T-helper 1 cell treated with Interleukin-12 subunit alpha and Interleukin-12 subunit beta and Interleukin-4 antibody, amounts not matched to agents 30 μg/mL and 1 μg/mL, for 36 hours (primary cell): ENCODE measurements at regions not wholly inside any gene's neighbourhood (a gene's known extent, or its start where the extent isn't known, plus 50 kb on each side); places are given as distances from the start of the nearest gene placed in this dataset.

Experiments
- H3K27ac Mint-ChIP-seq: one replicate; pipeline ENCODE4 v1.8.0; 2021; ENCODE audit warnings: mild to moderate bottlenecking, mixed read lengths
- H3K27me3 Mint-ChIP-seq: one replicate; pipeline ENCODE4 v1.8.0; 2021; ENCODE audit warnings: low read depth, mixed read lengths
- H3K36me3 Mint-ChIP-seq: one replicate; pipeline ENCODE4 v1.8.0; 2021; ENCODE audit warnings: low read depth, mixed read lengths
- H3K4me1 Mint-ChIP-seq: one replicate; pipeline ENCODE4 v1.8.0; 2021; ENCODE audit warnings: low read depth, mixed read lengths
- H3K4me3 Mint-ChIP-seq: one replicate; pipeline ENCODE4 v1.8.0; 2021; ENCODE audit warnings: mild to moderate bottlenecking, moderate library complexity, mixed read lengths
- H3K9me3 Mint-ChIP-seq: one replicate; pipeline ENCODE4 v1.8.0; 2021; ENCODE audit warnings: mixed read lengths

- no peak overlapping the region for H3K27ac Mint-ChIP-seq
- no peaks in the 10 kb centered on the region for H3K36me3 Mint-ChIP-seq
- no peaks in the 10 kb centered on the region for H3K27me3 Mint-ChIP-seq
- no peaks in the 10 kb centered on the region for H3K9me3 Mint-ChIP-seq
- no peak overlapping the region for H3K4me3 Mint-ChIP-seq
- H3K4me1 Mint-ChIP-seq, result no peaks in the 10 kb centered on the region
Observed at GRCh38 chr2:118671701-118672454, 175.6 kb downstream of the EN1 start.

- H3K4me3 Mint-ChIP-seq, result no peak overlapping the region
- no peaks in the 10 kb centered on the region for H3K36me3 Mint-ChIP-seq
- no peaks in the 10 kb centered on the region for H3K9me3 Mint-ChIP-seq
- H3K27ac Mint-ChIP-seq, result no peak overlapping the region
- H3K4me1 Mint-ChIP-seq, result no peaks in the 10 kb centered on the region
- H3K27me3 Mint-ChIP-seq, result no peaks in the 10 kb centered on the region
Observed at GRCh38 chr2:118670838-118671237, 176.6 kb downstream of the EN1 start.

- Mint-ChIP-seq H3K9me3 (no peaks in the 10 kb centered on the region), H3K27me3 (no peaks in the 10 kb centered on the region), H3K4me3 (no peak overlapping the region), H3K27ac (no peak overlapping the region), H3K36me3 (no peaks in the 10 kb centered on the region), H3K4me1 (no peaks in the 10 kb centered on the region)
Observed at GRCh38 chr2:118670276-118670675, 177.2 kb downstream of the EN1 start.

GRCh38 chr2:118669654-118670053 lies 177.8 kb downstream of the EN1 start:
- H3K4me1 Mint-ChIP-seq, result no peaks in the 10 kb centered on the region
- H3K27me3 Mint-ChIP-seq, result no peaks in the 10 kb centered on the region
- no peaks in the 10 kb centered on the region for H3K36me3 Mint-ChIP-seq
- H3K9me3 Mint-ChIP-seq, result no peaks in the 10 kb centered on the region
- H3K27ac Mint-ChIP-seq, result no peak overlapping the region
- H3K4me3 Mint-ChIP-seq, result no peak overlapping the region

- no peak overlapping the region for H3K4me3 Mint-ChIP-seq
- H3K4me1 Mint-ChIP-seq, result no peaks in the 10 kb centered on the region
- H3K27ac Mint-ChIP-seq, result no peak overlapping the region
- no peaks in the 10 kb centered on the region for H3K27me3 Mint-ChIP-seq
- no peaks in the 10 kb centered on the region for H3K36me3 Mint-ChIP-seq
- H3K9me3 Mint-ChIP-seq, result no peaks in the 10 kb centered on the region
Observed at GRCh38 chr2:118668431-118669424, 178.7 kb downstream of the EN1 start.

- Mint-ChIP-seq H3K9me3 (no peaks in the 10 kb centered on the region), H3K27ac (no peak overlapping the region), H3K27me3 (no peaks in the 10 kb centered on the region), H3K4me1 (no peaks in the 10 kb centered on the region), H3K4me3 (no peak overlapping the region), H3K36me3 (no peaks in the 10 kb centered on the region)
Observed at GRCh38 chr2:118667964-118668363, 179.5 kb downstream of the EN1 start.

- Mint-ChIP-seq H3K27ac (no peak overlapping the region), H3K36me3 (no peaks in the 10 kb centered on the region), H3K4me1 (no peaks in the 10 kb centered on the region), H3K27me3 (no peaks in the 10 kb centered on the region), H3K4me3 (no peak overlapping the region), H3K9me3 (no peaks in the 10 kb centered on the region)
Observed at GRCh38 chr2:118667348-118667747, 180.1 kb downstream of the EN1 start.

- H3K27me3 Mint-ChIP-seq, result no peaks in the 10 kb centered on the region
- no peaks in the 10 kb centered on the region for H3K9me3 Mint-ChIP-seq
- no peak overlapping the region for H3K4me3 Mint-ChIP-seq
- no peaks in the 10 kb centered on the region for H3K36me3 Mint-ChIP-seq
- H3K27ac Mint-ChIP-seq, result no peak overlapping the region
- no peaks in the 10 kb centered on the region for H3K4me1 Mint-ChIP-seq
Observed at GRCh38 chr2:118665784-118666529, 181.5 kb downstream of the EN1 start.

- Mint-ChIP-seq H3K9me3 (no peaks in the 10 kb centered on the region), H3K27me3 (no peaks in the 10 kb centered on the region), H3K36me3 (no peaks in the 10 kb centered on the region), H3K27ac (no peak overlapping the region), H3K4me1 (no peaks in the 10 kb centered on the region), H3K4me3 (no peak overlapping the region)
Observed at GRCh38 chr2:118661179-118661578, 186.3 kb downstream of the EN1 start.

GRCh38 chr2:118658596-118659198 lies 188.8 kb downstream of the EN1 start:
- H3K4me1 Mint-ChIP-seq, result no peaks in the 10 kb centered on the region
- no peak overlapping the region for H3K4me3 Mint-ChIP-seq

GRCh38 chr2:118657466-118657865 lies 190.0 kb downstream of the EN1 start:
- Mint-ChIP-seq H3K4me3 (no peak overlapping the region), H3K9me3 (no peaks in the 10 kb centered on the region), H3K27ac (no peak overlapping the region), H3K4me1 (no peaks in the 10 kb centered on the region), H3K27me3 (no peaks in the 10 kb centered on the region), H3K36me3 (no peaks in the 10 kb centered on the region)

More at GRCh38 chr2:118658596-118659198, 188.8 kb downstream of the EN1 start:
- Mint-ChIP-seq H3K27me3 (no peaks in the 10 kb centered on the region), H3K27ac (no peak overlapping the region), H3K9me3 (no peaks in the 10 kb centered on the region), H3K36me3 (no peaks in the 10 kb centered on the region)

- Mint-ChIP-seq H3K4me1 (no peaks in the 10 kb centered on the region), H3K4me3 (no peak overlapping the region), H3K27ac (no peak overlapping the region), H3K27me3 (peaks cover 6% of the 10 kb centered on the region), H3K9me3 (no peaks in the 10 kb centered on the region), H3K36me3 (no peaks in the 10 kb centered on the region)
Observed at GRCh38 chr2:118654945-118655344, 192.5 kb downstream of the EN1 start.

GRCh38 chr2:118650327-118650726 lies 197.1 kb downstream of the EN1 start:
- Mint-ChIP-seq H3K36me3 (no peaks in the 10 kb centered on the region), H3K4me1 (no peaks in the 10 kb centered on the region), H3K4me3 (no peak overlapping the region), H3K9me3 (no peaks in the 10 kb centered on the region), H3K27ac (no peak overlapping the region), H3K27me3 (peaks cover 6% of the 10 kb centered on the region)

- no peaks in the 10 kb centered on the region for H3K36me3 Mint-ChIP-seq
- no peak overlapping the region for H3K4me3 Mint-ChIP-seq
- no peaks in the 10 kb centered on the region for H3K4me1 Mint-ChIP-seq
- no peaks in the 10 kb centered on the region for H3K9me3 Mint-ChIP-seq
- H3K27me3 Mint-ChIP-seq, result peaks cover 8% of the 10 kb centered on the region
- H3K27ac Mint-ChIP-seq, result no peak overlapping the region
Observed at GRCh38 chr2:118645876-118646275, 201.6 kb downstream of the EN1 start.
